Brain microvascular endothelial cell (primary cell): ENCODE measurements at regions not wholly inside any gene's neighbourhood (a gene's known extent, or its start where the extent isn't known, plus 50 kb on each side); places are given as distances from the start of the nearest gene placed in this dataset.

Experiments
- DNase-seq: peaks from one replicate; pipeline ENCODE4 v3.0.0-alpha.2; 2020
- H3K27ac ChIP-seq: fragments of 250-450 bp; sonication (Bioruptor Pico); 2 replicates; pipeline ENCODE4 v1.5.1; 2020; ENCODE audit warnings: mild to moderate bottlenecking, moderate library complexity
- H3K27me3 ChIP-seq: fragments of 250-450 bp; sonication (Bioruptor Pico); replicated peaks from 2 replicates; pipeline ENCODE4 v1.5.1; 2020; ENCODE audit warnings: mild to moderate bottlenecking
- H3K36me3 ChIP-seq: fragments of 250-450 bp; sonication (Bioruptor Pico); replicated peaks from 2 replicates; pipeline ENCODE4 v1.5.1; 2020; ENCODE audit warnings: mild to moderate bottlenecking
- H3K4me3 ChIP-seq: 2 replicates; pipeline ENCODE4 v1.5.1; 2011; ENCODE audit warnings: low read depth, mild to moderate bottlenecking, control low read depth, low read length, moderate library complexity
- CTCF ChIP-seq: IDR thresholded peaks from 2 replicates; pipeline ENCODE4 v1.5.1; 2011; ENCODE audit warnings: low read depth, mild to moderate bottlenecking, moderate library complexity, low read length, control low read depth, inconsistent platforms; ENCODE audit errors: missing control alignments
- in situ Hi-C: cut with HindIII; loops from 2 replicates; pipeline ENCODE4 v1.10.0; 2017; ENCODE audit warnings: low sequenced_read_pairs, low pct_ligation_motif_present

GRCh38 chr3:193776626-193777358 is 183.8 kb downstream of the OPA1 start:
- Histone ChIP-seq H3K4me3 (no peak overlapping the region), H3K36me3 (no peaks in the 10 kb centered on the region), H3K27ac (no peak overlapping the region), H3K27me3 (peaks cover 69% of the 10 kb centered on the region)
- no peak for DNase-seq
- in situ Hi-C loops, result no loop called here
- no peak for TF ChIP-seq CTCF

- no peak for DNase-seq
- Histone ChIP-seq H3K36me3 (no peaks in the 10 kb centered on the region), H3K4me3 (no peak overlapping the region), H3K27ac (no peak overlapping the region), H3K27me3 (peaks cover 77% of the 10 kb centered on the region)
- TF ChIP-seq CTCF, result no peak
- in situ Hi-C loops, result no loop called here
Measured at GRCh38 chr3:193777524-193777923, 184.5 kb downstream of the OPA1 start.

- H3K4me3 ChIP-seq, result no peak overlapping the region
- peaks cover 78% of the 10 kb centered on the region for H3K27me3 ChIP-seq
- in situ Hi-C loops, result no loop called here
- H3K36me3 ChIP-seq, result no peaks in the 10 kb centered on the region
- TF ChIP-seq CTCF, result no peak
- no peak overlapping the region for H3K27ac ChIP-seq
- DNase-seq, result no peak
Measured at GRCh38 chr3:193778676-193779075, 185.7 kb downstream of the OPA1 start.

- in situ Hi-C loops, result no loop called here
- no peak for TF ChIP-seq CTCF
- Histone ChIP-seq H3K27me3 (peaks cover 76% of the 10 kb centered on the region), H3K4me3 (no peak overlapping the region), H3K36me3 (no peaks in the 10 kb centered on the region), H3K27ac (no peak overlapping the region)
- DNase-seq, result no peak
Measured at GRCh38 chr3:193779933-193780332, 186.9 kb downstream of the OPA1 start.

- Histone ChIP-seq H3K36me3 (no peaks in the 10 kb centered on the region), H3K27me3 (peaks cover 80% of the 10 kb centered on the region), H3K27ac (no peak overlapping the region), H3K4me3 (no peak overlapping the region)
- no peak for DNase-seq
- in situ Hi-C loops, result no loop called here
- TF ChIP-seq CTCF, result no peak
Measured at GRCh38 chr3:193780397-193780796, 187.4 kb downstream of the OPA1 start.
